SHP77 treated with DMSO at 0.1 percent for 48 hours (cell line): ENCODE measurements at regions not wholly inside any gene's neighbourhood (a gene's known extent, or its start where the extent isn't known, plus 50 kb on each side); places are given as distances from the start of the nearest gene placed in this dataset.

Source experiments
- DNase-seq: peaks from one replicate; lab custom pipeline; 2025; lab: John Stamatoyannopoulos, UW

GRCh38 chr7:55629051-55629677, 56.9 kb upstream of the VOPP1 start:
- no peak for DNase-seq

GRCh38 chr7:55624813-55625212, 52.5 kb upstream of the VOPP1 start:
- DNase-seq: no peak

GRCh38 chr7:55623617-55624016, 51.3 kb upstream of the VOPP1 start:
- DNase-seq: no peak

DNA sequence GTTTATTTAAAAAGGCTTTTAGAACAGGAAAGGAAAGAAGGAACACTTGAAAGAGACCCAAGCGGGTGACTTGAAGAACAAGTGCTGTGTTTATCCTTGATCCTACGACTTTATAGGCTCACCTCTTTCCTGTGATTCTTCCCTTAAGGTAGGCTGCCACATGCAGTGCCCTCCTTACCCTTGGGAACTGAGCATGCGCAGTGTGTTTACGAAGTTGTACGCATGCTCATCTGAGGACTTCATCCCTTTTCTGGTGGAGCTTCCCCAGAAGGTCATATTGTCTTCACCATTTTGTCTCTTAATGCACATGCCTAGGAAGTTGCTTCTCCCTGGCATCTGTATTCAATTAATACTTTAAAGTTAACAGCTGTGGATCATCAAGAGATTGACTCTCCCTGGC, 49.9 kb upstream of the VOPP1 start:
- DNase-seq: no peak
